ENCODE measurements at regions not wholly inside any gene's neighbourhood (a gene's known extent, or its start where the extent isn't known, plus 50 kb on each side); places are given as distances from the start of the nearest gene placed in this dataset.
"Not testable (repeated sequence)": the region's sequence is repeated elsewhere in the genome, so short reads cannot be mapped to it uniquely, and the experiment has no call there.

DNA sequence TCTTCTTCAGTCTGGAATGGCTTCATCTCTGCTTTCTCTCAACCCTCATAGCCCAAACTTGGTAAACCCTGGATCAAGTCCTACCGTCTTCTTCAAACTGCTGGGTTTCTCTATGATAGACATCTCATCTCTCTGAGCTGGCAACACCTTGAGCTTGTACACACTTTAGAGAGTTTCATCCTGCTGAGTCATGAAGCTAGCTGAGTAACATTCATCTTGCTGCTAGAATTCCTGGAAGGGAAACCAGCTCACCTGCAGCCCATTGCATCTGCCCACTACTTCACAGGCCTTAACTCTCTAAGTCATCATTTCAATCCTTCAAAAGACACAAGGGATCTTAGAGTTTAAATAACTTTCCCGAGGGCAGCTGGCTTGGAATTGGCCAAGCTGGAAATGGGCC, 175.5 kb upstream of the RORA start:
- DNase-seq (ENCODE audit: low read depth in 2 of 2): no peak

DNA sequence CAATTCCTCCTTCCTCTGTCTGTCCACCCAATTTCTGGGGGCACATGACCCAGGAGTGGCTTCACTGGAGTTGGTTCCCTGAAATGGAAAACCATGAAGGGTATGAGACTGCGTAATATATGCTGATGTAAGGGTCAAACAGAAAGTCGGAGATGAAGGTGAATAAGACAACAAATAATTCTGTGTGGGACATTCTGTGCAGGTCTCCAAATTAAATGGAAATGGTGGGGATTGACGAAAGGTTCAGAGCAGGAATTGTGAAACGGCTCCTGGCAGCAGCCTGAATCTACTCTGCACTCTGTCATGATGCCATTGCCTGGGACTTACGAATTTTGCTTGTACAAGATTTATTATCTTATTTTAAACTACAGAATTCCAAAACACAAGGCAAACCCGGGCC, 174.8 kb upstream of the RORA start:
- DNase-seq (ENCODE audit: low read depth in 2 of 2): no peak

DNA sequence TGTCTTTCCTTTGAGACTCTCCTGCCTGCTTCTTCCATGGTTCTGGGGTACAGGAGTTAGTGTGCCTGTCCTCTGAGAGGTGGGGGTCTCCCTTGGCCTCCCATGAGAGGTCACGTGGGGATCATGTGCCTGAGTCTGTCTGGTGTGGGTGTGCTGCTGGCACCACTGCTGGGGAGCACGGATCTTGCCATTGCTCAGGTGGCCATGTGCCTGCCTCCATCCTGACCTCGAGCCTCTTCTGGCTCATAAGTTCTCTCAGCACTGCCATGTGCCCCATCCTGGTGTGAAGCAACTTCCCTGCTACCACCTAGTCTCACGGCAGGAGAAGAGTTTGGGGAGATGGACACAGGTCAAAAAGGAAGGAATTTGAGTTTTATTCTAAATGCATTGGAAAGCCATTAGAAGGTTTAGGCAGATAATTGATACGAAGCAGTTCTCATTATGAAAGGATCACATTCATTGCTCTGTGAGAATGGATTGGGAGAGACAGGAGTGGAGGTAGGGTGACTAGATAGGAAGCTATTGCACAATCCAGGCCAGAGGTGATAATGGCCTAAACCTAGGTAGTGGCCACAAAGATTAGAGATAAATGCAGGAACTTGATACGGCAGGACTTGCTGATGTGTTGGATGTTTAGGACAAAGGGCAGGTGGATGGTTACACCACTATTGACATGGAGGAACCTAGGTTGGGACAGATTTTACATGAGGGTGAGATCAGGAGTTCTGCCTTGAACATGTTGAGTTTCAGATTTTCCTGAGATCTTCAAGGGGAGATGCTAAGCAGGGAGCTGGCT, 173.0 kb upstream of the RORA start:
- no peak for DNase-seq (ENCODE audit: low read depth in 2 of 2)

GRCh38 chr15:61398310-61398709, 169.2 kb upstream of the RORA start:
- DNase-seq (ENCODE audit: low read depth in 2 of 2): no peak

DNA sequence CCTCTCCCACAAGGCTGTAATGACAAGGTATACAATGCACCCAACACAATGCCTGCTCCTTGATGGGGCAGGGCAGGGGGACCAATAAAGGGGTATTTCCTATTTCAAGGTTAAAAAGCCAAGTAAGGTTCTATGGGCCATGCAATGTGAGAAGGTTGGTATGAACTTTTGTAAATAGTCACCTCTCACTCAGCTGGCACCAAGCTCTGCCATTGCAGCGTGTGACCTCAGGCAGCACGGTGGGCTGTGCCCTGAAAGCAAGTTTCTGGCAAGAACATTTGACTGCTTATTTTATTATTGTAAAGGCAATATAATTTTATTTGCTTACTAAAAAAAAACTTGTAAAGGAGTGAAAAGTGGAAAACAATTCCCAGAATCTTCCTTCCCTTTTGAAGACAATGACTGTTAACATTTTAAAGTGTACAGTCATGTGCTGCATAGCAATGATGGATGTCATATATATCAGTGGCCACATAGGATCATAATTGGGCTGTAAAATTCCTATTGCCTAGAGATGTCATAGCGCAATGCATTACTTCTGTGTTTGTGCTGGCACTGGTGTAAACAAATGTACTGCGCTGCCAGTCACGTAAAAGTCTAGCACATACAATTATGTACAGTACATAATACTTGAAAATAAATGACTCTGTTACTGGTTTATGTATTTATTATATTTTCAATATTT, 167.3 kb upstream of the RORA start:
- no peak for DNase-seq (ENCODE audit: low read depth in 2 of 2)

- no peak for DNase-seq (ENCODE audit: low read depth in 2 of 2)
These were observed 164.8 kb upstream of the RORA start for GRCh38 chr15:61393949-61394348.

DNA sequence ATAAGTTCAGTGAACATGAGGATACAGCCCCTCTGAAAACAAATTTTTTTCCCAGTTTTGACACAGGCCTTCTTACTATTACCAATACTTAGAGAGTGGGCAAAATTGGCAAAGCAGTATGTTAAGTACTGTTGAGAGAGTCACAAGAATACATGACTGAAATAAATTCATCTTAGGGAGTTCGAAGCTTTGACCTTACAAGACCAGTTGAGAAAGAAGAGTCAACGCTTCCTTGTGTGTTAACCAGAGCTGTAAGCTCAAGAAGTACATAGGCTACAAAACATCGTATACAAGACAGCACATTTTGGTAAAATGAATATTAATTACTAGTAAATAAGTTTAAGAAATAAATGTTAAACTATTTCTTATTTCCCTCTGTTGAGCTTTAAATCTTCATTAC, 164.4 kb upstream of the RORA start:
- DNase-seq (ENCODE audit: low read depth in 2 of 2): no peak

- DNase-seq (ENCODE audit: low read depth in 2 of 2): no peak
These were observed 161.0 kb upstream of the RORA start for GRCh38 chr15:61390138-61390537.

DNA sequence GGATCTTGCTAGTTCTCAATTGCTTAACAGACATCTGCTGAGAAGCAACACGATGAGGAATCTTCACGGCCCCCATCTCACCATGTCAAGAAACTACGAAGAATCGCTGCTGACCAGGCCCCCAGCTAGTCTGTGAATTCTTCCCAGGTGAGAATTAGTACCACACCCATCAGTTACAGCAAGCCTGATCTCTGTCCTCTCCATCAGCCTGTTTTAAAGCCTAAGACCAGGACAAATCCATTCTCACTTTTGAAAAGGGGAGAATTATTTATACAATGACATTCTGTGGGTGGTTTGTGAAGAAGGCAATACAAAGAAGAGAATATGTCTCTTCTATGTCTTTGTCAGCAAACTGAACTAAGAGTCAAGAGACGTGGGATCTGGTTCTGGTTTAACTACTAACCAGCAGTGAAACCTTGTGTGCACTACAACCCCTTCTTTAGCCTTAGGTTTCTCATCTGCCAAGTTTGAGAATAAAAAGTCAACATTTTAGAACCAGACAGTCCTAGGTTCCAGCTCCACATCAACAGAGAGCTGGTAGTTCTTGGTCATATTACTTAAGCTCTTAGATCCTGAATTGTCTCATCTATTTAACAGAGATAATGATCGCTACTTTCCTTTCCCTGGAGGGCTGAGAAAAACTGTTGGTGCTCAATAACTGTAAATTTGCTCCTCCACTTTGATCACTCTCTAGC, 160.4 kb upstream of the RORA start:
- DNase-seq (ENCODE audit: low read depth in 2 of 2): no peak

DNA sequence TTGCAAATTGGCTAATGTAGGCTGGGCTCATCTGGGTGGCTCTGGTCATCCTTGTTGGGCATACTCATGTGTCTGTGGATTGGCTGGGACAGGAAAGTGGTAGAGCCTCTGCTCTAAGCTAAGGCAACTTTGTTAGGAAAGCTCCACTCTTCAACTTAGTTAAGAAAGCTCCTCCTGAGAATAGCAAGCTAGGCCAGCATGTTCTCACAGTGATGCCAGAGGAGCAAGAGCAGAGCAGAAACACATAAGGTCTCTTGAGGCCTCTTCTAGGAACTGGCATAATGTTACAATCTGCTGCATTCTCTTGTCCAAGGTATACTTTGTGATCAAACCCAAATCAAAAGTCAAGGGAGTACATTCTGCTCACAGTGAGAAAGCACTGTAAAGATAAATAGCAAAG, 158.6 kb upstream of the RORA start:
- no peak for DNase-seq (ENCODE audit: low read depth in 2 of 2)

DNA sequence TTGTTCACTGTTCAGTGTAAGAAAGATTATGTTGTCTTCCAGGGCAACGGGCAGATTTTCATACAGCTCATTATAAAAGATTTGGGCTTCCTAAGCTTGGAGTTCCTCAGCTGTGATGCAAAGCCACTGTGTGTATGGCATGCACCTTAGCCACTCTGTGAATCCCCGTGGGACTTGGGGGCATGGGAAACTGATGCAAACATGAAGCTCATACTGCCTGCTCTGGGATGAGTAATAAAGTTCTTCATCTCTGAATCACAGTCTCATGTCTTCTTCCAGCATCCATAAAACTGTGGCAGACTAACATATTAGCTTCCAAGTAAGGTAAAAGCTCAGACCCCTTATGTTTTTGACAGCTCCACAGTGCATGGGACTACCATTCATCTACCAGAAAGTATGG, 154.3 kb upstream of the RORA start:
- peak; percentile 67 to 68 for DNase-seq (ENCODE audit: low read depth in 2 of 2)

DNA sequence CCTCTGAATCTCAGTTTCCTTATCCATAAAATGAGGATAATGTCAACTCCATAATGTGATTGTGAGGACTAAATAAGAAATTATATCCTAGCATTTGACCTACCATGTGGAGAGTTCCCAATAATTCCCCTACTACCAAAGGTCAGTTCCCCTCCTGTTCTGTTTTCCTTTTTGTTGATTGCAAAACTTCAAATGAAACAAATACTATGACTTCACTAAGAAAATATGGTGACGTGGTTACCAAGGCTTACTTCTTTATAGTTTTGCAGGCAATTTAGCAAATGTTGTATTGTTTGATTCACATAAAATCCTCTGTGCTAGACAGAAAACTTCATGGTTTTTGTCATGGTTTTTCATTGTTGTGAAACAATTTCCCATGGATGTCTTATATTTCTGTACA, 153.8 kb upstream of the RORA start:
- no peak for DNase-seq (ENCODE audit: low read depth in 2 of 2)

DNA sequence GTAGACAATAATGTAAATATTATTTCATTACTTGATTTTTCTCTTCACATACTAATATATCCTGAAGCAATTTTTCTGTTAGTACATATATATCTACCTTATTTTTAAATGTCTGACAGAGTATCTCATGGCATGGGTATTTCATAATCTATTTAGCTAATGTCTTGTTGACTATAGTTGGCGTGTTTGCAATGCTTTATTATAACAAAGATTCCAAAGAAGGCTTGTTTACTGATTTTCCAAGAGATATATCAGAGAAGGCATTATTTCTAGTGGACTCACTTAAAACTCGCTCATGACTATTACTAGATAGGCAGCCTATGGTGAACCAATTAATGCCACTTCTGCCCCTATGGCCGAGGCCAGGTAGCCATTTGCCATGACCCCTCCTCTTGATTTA, 152.4 kb upstream of the RORA start:
- no peak for DNase-seq (ENCODE audit: low read depth in 2 of 2)

GRCh38 chr15:61380270-61380669, 151.2 kb upstream of the RORA start:
- no peak for DNase-seq (ENCODE audit: low read depth in 2 of 2)

DNA sequence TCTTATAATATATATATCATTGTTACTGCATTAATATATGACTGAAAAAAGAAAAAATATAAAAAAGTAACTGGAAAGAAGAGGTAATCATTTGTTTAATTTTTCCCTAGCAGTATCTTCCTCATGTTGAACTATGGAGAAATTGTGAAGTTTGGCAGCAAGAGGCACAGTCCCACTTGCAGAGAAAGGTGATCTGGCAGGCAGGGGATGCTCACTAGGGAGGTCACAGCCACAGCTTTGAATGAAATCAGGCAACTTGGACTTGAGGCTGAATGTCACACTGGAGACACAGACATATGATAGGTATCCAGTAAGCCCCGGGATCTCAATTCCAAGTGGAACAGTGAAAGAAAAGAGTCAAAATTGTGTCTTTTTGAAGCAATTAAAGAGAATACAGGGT, 149.9 kb upstream of the RORA start:
- no peak for DNase-seq (ENCODE audit: low read depth in 2 of 2)

- no peak for DNase-seq (ENCODE audit: low read depth in 2 of 2)
These were observed 147.9 kb upstream of the RORA start for GRCh38 chr15:61376961-61377360.

- DNase-seq (ENCODE audit: low read depth in 2 of 2): no peak
These were observed 147.4 kb upstream of the RORA start for GRCh38 chr15:61376516-61376915.

GRCh38 chr15:61374848-61375247, 145.7 kb upstream of the RORA start:
- no peak for DNase-seq (ENCODE audit: low read depth in 2 of 2)

GRCh38 chr15:61367953-61368352, 138.9 kb upstream of the RORA start:
- no peak for DNase-seq (ENCODE audit: low read depth in 2 of 2)

DNA sequence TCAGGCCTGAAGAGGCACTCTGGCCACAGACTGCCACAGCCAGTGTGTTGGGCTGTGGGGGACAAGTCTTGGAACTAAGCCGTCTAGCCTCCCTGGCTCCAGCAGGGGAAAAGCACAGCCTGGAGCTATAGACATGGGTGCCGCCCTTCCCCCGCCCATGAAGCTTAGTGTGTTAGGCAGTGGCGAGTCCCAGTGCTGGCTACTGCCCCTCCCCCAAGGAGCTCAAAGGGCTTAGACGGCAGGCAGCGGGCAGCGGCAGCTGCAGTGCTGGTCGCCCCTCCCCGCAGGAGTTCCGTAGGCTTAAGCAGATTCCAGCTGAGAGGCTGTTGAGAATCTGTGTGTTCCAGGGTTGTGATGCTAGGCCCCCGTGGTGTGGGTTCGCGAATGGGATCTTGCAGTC, 135.8 kb upstream of the RORA start:
- no peak for DNase-seq (ENCODE audit: low read depth in 2 of 2)

GRCh38 chr15:61362912-61363311, 133.8 kb upstream of the RORA start:
- not testable (repeated sequence) for DNase-seq (ENCODE audit: low read depth in 2 of 2)

- DNase-seq (ENCODE audit: low read depth in 2 of 2): no peak
These were observed 115.2 kb upstream of the RORA start for GRCh38 chr15:61344293-61344692.

- DNase-seq (ENCODE audit: low read depth in 2 of 2): no peak
These were observed 113.3 kb upstream of the RORA start for GRCh38 chr15:61342390-61342789.
